ENCODE measurements at regions not wholly inside any gene's neighbourhood (a gene's known extent, or its start where the extent isn't known, plus 50 kb on each side); places are given as distances from the start of the nearest gene placed in this dataset.

DNA sequence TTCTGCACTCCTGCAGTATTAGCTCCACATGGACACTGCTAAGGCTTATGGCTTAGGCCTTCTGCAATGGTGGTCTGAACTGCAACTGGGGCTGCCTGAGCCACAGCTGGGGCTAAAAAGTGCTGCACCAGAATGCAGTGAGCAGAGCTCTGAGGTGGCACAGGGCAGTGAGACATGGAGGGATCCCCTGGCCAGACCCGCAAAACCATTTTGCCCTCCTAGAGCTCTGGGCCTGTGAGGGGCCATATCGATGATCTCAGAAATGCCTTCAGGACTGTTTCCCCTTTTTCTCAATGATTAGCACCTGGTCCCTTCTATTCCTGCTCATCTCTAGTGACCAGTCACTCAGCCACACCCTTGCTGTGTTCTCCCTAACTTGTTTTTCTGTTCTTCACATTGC lies 397.7 kb downstream of the UQCRFS1 start:
- no peak for DNase-seq (ENCODE audit: low spot score)
- H3K4me1 Mint-ChIP-seq (ENCODE audit: low read depth in 2 of 2): no peaks in the 10 kb centered on the region
- H3K27me3 Mint-ChIP-seq: peaks cover 5 to 7% of the 10 kb centered on the region in 2 donors
- no peak overlapping the region for H3K27ac Mint-ChIP-seq
- peaks cover 3% of the 10 kb centered on the region for H3K9me3 Mint-ChIP-seq
- ATAC-seq: no peak
- no peaks in the 10 kb centered on the region for H3K36me3 Mint-ChIP-seq
- H3K4me3 Mint-ChIP-seq: no peak overlapping the region

DNA sequence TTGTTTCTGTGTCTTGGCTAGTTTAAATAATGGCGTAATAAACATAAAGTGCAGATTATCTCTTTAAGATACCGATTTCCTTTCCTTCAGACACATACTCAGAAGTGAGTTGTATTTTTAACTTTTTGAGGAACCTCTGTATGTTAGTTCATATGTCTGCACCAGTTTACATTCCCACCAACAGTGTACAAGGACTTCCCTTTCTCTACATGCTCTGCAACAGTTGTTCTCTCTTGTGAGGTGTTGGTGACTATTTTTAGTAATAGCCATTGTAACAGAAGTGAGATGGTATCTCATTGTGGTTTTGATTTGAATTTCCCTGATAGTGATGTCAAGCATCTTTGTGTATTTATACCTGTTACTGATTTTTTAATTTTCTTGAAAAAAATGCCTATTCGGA lies 418.6 kb downstream of the UQCRFS1 start:
- no peaks in the 10 kb centered on the region for H3K9me3 Mint-ChIP-seq

DNA sequence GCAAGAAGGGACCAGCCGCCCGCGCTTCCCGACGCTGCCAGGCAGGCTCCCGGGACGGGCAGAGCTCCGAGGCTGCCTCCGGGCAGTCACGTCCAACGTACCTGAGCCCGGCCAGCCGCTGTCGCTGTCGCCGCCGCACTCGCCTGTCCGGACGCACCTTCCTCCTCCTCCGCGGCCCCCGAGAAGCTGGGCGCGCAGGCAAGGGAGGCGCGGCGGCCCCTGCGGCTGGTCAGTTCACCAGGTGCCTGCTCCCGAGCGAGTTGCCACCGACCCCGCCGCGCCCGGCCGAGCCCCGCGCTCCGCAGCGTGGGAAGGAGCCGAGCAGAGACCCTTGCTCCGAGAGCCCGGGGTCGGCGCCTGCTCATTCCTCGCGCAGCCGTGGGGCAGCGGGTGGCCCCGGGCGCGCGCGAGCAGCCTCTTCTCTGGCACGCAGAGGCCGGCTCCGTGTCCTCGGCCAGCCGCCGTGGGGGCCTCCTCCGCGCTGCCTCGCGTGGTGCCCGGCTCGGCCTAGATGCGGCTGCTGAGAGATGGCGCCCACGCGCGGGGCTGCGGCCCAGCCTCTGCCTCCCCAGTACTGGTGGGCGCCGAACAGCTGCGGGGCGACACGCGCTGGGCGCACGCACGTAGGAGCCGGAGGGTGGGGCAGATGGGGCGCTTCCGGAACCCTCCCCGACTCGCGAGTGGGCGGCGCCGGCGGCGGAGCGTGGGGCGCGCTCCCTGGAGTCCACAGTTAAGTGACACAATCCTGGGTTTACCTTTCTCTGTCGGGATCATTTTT lies 419.4 kb downstream of the UQCRFS1 start:
- peaks cover 11% of the 10 kb centered on the region for H3K36me3 Mint-ChIP-seq
- H3K9me3 Mint-ChIP-seq: no peaks in the 10 kb centered on the region
- no peak overlapping the region for H3K4me3 Mint-ChIP-seq
- peaks cover 32 to 43% of the 10 kb centered on the region in 2 donors for H3K27me3 Mint-ChIP-seq
- H3K27ac Mint-ChIP-seq: no peak overlapping the region
- no peaks in the 10 kb centered on the region for H3K4me1 Mint-ChIP-seq (ENCODE audit: low read depth in 2 of 2)
- ATAC-seq: peak in 1 of 2 donors; percentile 24
- no peak for DNase-seq (ENCODE audit: low spot score)

More for the DNA sequence above, 418.6 kb downstream of the UQCRFS1 start:
- no peak for DNase-seq (ENCODE audit: low spot score)
- Mint-ChIP-seq H3K27ac (no peak overlapping the region), H3K4me3 (no peak overlapping the region), H3K4me1 (ENCODE audit: low read depth in 2 of 2) (no peaks in the 10 kb centered on the region), H3K36me3 (peaks cover 11% of the 10 kb centered on the region), H3K27me3 (peaks cover 32 to 45% of the 10 kb centered on the region in 2 donors)
- no peak for ATAC-seq

GRCh38 chr19:28785971-28786370 lies 427.0 kb downstream of the UQCRFS1 start:
- no peak for ATAC-seq
- H3K4me1 Mint-ChIP-seq (ENCODE audit: low read depth in 2 of 2): no peaks in the 10 kb centered on the region
- peaks cover 0 to 1% of the 10 kb centered on the region in 2 donors for H3K27me3 Mint-ChIP-seq
- H3K4me3 Mint-ChIP-seq: no peak overlapping the region
- peaks cover 15% of the 10 kb centered on the region for H3K36me3 Mint-ChIP-seq
- no peak for DNase-seq (ENCODE audit: low spot score)
- no peak overlapping the region for H3K27ac Mint-ChIP-seq
- peaks cover 13% of the 10 kb centered on the region for H3K9me3 Mint-ChIP-seq

GRCh38 chr19:28764066-28764465 lies 448.9 kb downstream of the UQCRFS1 start:
- ATAC-seq: no peak
- H3K27me3 Mint-ChIP-seq: peaks cover 0 to 3% of the 10 kb centered on the region in 2 donors
- H3K9me3 Mint-ChIP-seq: peaks cover 16% of the 10 kb centered on the region
- no peak overlapping the region for H3K27ac Mint-ChIP-seq
- DNase-seq (ENCODE audit: low spot score): no peak
- H3K4me1 Mint-ChIP-seq (ENCODE audit: low read depth in 2 of 2): no peaks in the 10 kb centered on the region
- peaks cover 12% of the 10 kb centered on the region for H3K36me3 Mint-ChIP-seq
- H3K4me3 Mint-ChIP-seq: no peak overlapping the region

GRCh38 chr19:28746478-28746877 lies 466.5 kb downstream of the UQCRFS1 start:
- Mint-ChIP-seq H3K27ac (no peak overlapping the region), H3K4me1 (ENCODE audit: low read depth in 2 of 2) (no peaks in the 10 kb centered on the region), H3K9me3 (no peaks in the 10 kb centered on the region), H3K4me3 (no peak overlapping the region), H3K27me3 (peaks cover 16 to 20% of the 10 kb centered on the region in 2 donors), H3K36me3 (no peaks in the 10 kb centered on the region)
- ATAC-seq (no peak), DNase-seq (ENCODE audit: low spot score) (no peak)

- ATAC-seq: no peak
- no peaks in the 10 kb centered on the region for H3K4me1 Mint-ChIP-seq (ENCODE audit: low read depth in 2 of 2)
- H3K9me3 Mint-ChIP-seq: no peaks in the 10 kb centered on the region
- H3K4me3 Mint-ChIP-seq: no peak overlapping the region
- H3K27me3 Mint-ChIP-seq: peaks cover 15 to 16% of the 10 kb centered on the region in 2 donors
- no peaks in the 10 kb centered on the region for H3K36me3 Mint-ChIP-seq
- no peak overlapping the region for H3K27ac Mint-ChIP-seq
- no peak for DNase-seq (ENCODE audit: low spot score)
These were observed 468.0 kb downstream of the UQCRFS1 start for GRCh38 chr19:28744943-28745342.

GRCh38 chr19:28744014-28744413 lies 468.9 kb downstream of the UQCRFS1 start:
- Mint-ChIP-seq H3K27ac (no peak overlapping the region), H3K4me3 (no peak overlapping the region), H3K27me3 (peaks cover 14 to 15% of the 10 kb centered on the region in 2 donors), H3K36me3 (no peaks in the 10 kb centered on the region), H3K9me3 (no peaks in the 10 kb centered on the region), H3K4me1 (ENCODE audit: low read depth in 2 of 2) (no peaks in the 10 kb centered on the region)
- no peak for ATAC-seq
- no peak for DNase-seq (ENCODE audit: low spot score)

DNA sequence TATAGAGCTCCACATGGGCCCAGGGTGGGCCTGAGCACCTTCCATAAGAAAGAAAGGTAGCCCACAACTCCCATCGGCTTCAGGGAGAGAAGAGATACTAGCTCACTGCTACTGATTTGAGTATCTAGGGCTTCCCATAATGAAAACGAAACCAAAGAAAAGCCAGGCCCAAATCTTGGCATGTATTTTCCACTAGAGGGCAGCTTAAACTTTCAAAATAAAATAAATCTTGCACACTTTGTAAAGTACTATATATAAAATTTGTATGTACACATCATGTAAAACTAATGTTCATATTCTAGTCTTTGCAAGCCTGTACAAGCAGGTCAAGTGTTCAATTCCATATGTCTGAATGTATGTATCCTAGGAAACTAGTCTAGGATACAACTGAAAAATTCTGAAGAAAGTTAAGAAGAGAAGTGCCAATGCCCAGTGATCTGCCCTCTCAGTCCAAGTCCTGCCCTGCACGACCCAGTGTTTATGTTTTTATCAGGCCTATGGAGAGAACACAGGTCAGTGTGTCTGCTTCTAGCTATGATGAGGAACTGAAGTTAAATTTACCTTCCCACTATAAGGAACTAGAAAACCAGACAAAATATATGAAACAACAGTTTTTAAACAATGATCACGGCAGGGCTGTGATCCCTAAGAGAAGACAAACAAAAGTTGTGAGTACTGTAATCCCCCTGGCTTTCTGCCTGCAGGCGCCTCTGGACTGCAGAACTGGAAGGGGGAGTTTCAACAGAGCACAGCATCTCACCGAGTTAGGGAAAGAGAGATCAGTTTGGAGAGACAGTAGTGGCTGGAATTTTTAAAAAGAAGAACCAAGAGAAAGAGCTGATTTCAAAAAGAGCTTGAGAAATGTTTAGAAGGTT lies 475.7 kb downstream of the UQCRFS1 start:
- peak in 1 of 2 donors; percentile 61 for ATAC-seq
- Mint-ChIP-seq H3K9me3 (no peaks in the 10 kb centered on the region), H3K4me1 (ENCODE audit: low read depth in 2 of 2) (peaks cover 5 to 11% of the 10 kb centered on the region in 2 donors), H3K27me3 (peaks cover 0 to 7% of the 10 kb centered on the region in 2 donors), H3K4me3 (no peak overlapping the region), H3K36me3 (no peaks in the 10 kb centered on the region), H3K27ac (peak overlapping the region; percentile 18 to 42)
- no peak for DNase-seq (ENCODE audit: low spot score)

GRCh38 chr19:28736528-28736927 lies 476.4 kb downstream of the UQCRFS1 start:
- Mint-ChIP-seq H3K27me3 (peaks cover 0 to 7% of the 10 kb centered on the region in 2 donors), H3K4me1 (ENCODE audit: low read depth in 2 of 2) (peaks cover 5 to 11% of the 10 kb centered on the region in 2 donors), H3K9me3 (no peaks in the 10 kb centered on the region), H3K4me3 (no peak overlapping the region), H3K27ac (peak overlapping the region; percentile 18 to 42), H3K36me3 (no peaks in the 10 kb centered on the region)
- no peak for ATAC-seq
- DNase-seq (ENCODE audit: low spot score): no peak

GRCh38 chr19:28731577-28731976 lies 481.4 kb downstream of the UQCRFS1 start:
- DNase-seq (ENCODE audit: low spot score) (no peak), ATAC-seq (no peak)
- no peaks in the 10 kb centered on the region for H3K36me3 Mint-ChIP-seq
- H3K27me3 Mint-ChIP-seq: peaks cover 21 to 29% of the 10 kb centered on the region in 2 donors
- no peak overlapping the region for H3K4me3 Mint-ChIP-seq
- no peak overlapping the region for H3K27ac Mint-ChIP-seq
- no peaks in the 10 kb centered on the region for H3K9me3 Mint-ChIP-seq
- peaks cover 3 to 8% of the 10 kb centered on the region in 2 donors for H3K4me1 Mint-ChIP-seq (ENCODE audit: low read depth in 2 of 2)

DNA sequence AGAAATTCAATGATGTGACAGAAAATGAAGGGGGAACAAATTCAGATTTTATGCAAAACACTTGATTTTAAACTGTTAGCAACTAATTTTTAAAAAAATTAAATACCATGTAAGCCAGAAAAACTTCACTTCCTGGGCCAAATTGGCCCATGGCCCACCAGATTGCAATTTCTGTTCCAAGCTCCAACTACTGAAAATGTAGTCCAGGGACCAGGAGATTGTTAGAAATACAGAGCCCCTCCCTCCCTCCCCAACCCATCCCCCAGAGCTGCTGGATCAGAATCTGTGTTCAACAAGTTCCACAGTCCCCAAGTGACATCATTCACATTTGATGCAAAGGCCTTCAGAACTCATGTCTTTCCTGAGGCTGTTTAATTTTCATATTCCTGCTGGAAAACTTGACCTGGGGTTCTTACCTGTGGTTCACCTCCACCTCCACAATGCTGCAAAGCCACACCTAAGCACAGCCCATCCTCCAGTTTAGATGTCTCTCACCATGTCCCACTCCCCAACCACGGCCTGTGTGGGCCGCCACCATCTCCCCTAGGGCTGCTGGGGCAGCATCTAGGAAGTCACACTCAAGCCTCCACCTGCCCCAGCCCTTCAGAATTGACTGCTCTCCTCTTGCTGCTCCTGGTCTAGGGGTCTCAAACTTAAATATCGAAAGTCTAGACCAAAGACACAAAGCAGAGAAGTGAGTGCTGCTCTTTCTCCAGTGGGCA lies 482.0 kb downstream of the UQCRFS1 start:
- ATAC-seq (no peak), DNase-seq (ENCODE audit: low spot score) (no peak)
- Mint-ChIP-seq H3K27ac (no peak overlapping the region), H3K36me3 (no peaks in the 10 kb centered on the region), H3K4me3 (no peak overlapping the region), H3K9me3 (no peaks in the 10 kb centered on the region), H3K27me3 (peaks cover 25 to 33% of the 10 kb centered on the region in 2 donors), H3K4me1 (ENCODE audit: low read depth in 2 of 2) (peaks cover 0 to 7% of the 10 kb centered on the region in 2 donors)

DNA sequence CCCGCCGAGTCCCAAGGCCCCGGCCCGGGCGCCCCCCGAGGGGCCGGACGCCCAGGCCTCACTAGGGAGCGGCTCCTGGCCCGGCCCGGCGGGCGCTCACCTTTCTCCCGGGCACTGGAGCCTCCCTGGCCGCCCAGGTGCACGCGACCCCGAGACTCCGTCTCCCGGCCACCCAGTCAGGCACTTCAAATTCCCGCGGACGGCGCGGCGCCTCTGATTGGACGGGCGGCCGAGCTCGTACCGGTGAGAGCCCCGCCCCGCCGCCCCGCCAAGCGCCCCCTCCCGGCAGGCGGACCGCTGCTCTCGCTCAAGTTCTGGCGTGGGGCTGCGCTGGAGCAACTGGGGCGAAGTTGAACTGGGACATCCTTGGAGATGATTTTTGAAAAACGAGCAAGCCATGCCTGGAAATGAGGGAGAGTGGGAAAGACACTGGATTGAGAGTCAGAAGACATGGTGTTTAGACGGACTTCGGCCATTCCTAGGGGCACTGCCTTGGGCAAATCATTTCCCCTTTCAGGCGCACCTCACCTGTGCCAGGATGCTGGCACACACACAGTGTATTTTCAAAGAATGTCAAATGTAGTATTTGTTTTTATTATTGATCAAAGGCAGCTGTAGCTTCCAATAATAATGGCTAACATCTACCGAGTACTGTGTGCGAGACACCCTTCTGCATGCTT lies 485.3 kb downstream of the UQCRFS1 start:
- no peak overlapping the region for H3K27ac Mint-ChIP-seq
- ATAC-seq (peak; percentile 33 to 70), DNase-seq (ENCODE audit: low spot score) (no peak)
- no peaks in the 10 kb centered on the region for H3K36me3 Mint-ChIP-seq
- H3K27me3 Mint-ChIP-seq: peaks cover 36 to 40% of the 10 kb centered on the region in 2 donors
- H3K4me3 Mint-ChIP-seq: no peak overlapping the region
- peaks cover 0 to 7% of the 10 kb centered on the region in 2 donors for H3K4me1 Mint-ChIP-seq (ENCODE audit: low read depth in 2 of 2)
- no peaks in the 10 kb centered on the region for H3K9me3 Mint-ChIP-seq
